Esophagus (tissue), 2 donors: ENCODE measurements at regions not wholly inside any gene's neighbourhood (a gene's known extent, or its start where the extent isn't known, plus 50 kb on each side); places are given as distances from the start of the nearest gene placed in this dataset.

ENCODE experiments used
- H3K27ac ChIP-seq, 2 donors: one replicate each; pipeline ENCODE4 v1.5.1; 2013; ENCODE audit warnings: low read depth in 2 of 2, mild to moderate bottlenecking in 2 of 2, inconsistent platforms in 1 of 2, low read length in 1 of 2, moderate library complexity in 1 of 2
- H3K27me3 ChIP-seq, 2 donors: one replicate each; pipeline ENCODE4 v1.6.1; 2013; ENCODE audit warnings: low read length in 2 of 2, control low read depth in 1 of 2, mild to moderate bottlenecking in 1 of 2; ENCODE audit not compliant: insufficient read depth in 2 of 2, control insufficient read depth in 1 of 2
- H3K36me3 ChIP-seq, 2 donors: one replicate each; pipeline ENCODE4 v1.6.1; 2013; ENCODE audit warnings: low read length in 1 of 2; ENCODE audit not compliant: control insufficient read depth in 2 of 2, insufficient read depth in 2 of 2
- H3K4me1 ChIP-seq, 2 donors: one replicate each; pipeline ENCODE4 v1.6.1; 2013; ENCODE audit warnings: low read length in 1 of 2; ENCODE audit not compliant: control insufficient read depth in 2 of 2, insufficient read depth in 2 of 2
- H3K4me3 ChIP-seq, 2 donors: one replicate each; pipeline ENCODE4 v1.5.1; 2013; ENCODE audit warnings: low read length in 2 of 2, mild to moderate bottlenecking in 2 of 2, low read depth in 1 of 2, moderate library complexity in 1 of 2
- H3K9me3 ChIP-seq, 2 donors: one replicate each; pipeline ENCODE4 v1.6.1; 2013; ENCODE audit warnings: mild to moderate bottlenecking in 2 of 2, low read depth in 1 of 2, low read length in 1 of 2, moderate library complexity in 1 of 2; ENCODE audit not compliant: control insufficient read depth in 2 of 2, insufficient read depth in 1 of 2
- WGBS, 2 donors: extraction: QIAGEN DNeasy Blood & Tissue Kit; methylation state at CpG; one replicate each; pipeline ENCODE4 v1.1.7; 2013; 5-methylcytosine and 5-hydroxymethylcytosine counted together
- donor health status: healthy with polysubstance abuse.
- donor health status: Bipolar disorder and iron deficiency.

DNA sequence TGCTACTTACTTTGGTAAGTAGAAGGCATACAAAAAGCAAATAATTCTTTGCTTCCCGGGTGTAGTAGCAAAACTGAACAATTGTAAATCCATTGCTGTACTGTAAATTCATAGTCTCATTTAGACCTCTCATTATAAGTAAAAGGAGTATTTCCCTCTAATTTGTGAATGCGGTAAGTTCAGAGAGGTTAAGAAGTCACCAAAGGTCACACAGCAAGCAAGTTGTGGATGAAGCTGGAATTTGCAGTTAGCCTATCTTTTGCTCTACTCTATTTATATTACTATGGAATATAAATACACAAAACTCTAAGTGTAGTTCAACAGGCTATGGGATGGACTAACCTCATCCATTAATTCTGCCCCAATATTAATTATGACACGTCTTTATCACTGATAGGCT is 508.3 kb downstream of the MCTP2 start:
- H3K4me1 ChIP-seq, result no peaks in the 10 kb centered on the region
- H3K9me3 ChIP-seq, result no peaks in the 10 kb centered on the region
- WGBS, 2 donors, result 83 to 89% methylated on average over 3 of the region's 3 CpGs
- no peak overlapping the region for H3K27ac ChIP-seq
- H3K36me3 ChIP-seq, result no peaks in the 10 kb centered on the region
- H3K27me3 ChIP-seq, result no peaks in the 10 kb centered on the region
- H3K4me3 ChIP-seq, result no peak overlapping the region

DNA sequence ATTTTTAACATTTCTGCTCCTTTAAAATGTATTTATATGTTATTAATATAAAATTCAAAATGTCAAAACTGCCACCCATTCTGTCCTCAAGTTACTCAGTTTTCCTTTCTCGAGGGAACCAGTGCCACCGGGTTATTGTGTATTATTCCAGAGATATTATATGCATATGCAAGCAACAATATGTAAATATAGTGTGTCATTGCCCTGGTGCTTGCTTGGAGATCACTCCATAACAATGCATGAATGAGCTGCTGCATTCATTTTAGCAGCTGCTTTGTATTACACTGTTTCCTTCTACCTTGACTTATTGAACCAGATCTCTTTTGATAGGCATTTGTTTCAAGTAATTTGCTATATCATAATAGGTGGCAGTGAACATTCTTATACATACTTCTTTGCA is 509.1 kb downstream of the MCTP2 start:
- no peaks in the 10 kb centered on the region for H3K9me3 ChIP-seq
- H3K4me1 ChIP-seq, result no peaks in the 10 kb centered on the region
- H3K27me3 ChIP-seq, result no peaks in the 10 kb centered on the region
- WGBS, 2 donors, result 43 to 70% methylated on average over 2 of the region's 2 CpGs
- H3K36me3 ChIP-seq, result no peaks in the 10 kb centered on the region
- no peak overlapping the region for H3K27ac ChIP-seq
- no peak overlapping the region for H3K4me3 ChIP-seq

DNA sequence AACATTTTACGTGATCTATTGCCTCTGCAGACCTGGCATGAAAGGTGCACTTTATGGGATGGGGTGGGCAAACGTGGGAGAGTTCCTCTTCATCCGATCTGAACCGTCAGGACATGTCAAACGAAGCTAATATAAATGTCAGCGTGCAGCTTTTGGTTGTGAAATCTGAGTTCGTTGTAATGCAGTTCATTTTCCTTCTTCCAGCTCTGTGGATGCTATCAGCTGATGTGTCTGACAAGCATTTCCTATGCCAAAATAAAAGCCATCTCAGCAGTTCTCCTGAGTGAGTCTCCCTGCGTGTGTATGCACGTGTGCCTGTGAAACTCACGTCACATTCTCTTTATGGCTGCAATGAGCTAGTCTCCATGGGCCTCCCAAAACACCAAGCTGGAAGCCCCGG is 512.3 kb downstream of the MCTP2 start:
- no peak overlapping the region for H3K4me3 ChIP-seq
- no peaks in the 10 kb centered on the region for H3K9me3 ChIP-seq
- no peaks in the 10 kb centered on the region for H3K27me3 ChIP-seq
- H3K27ac ChIP-seq, result no peak overlapping the region
- WGBS, 2 donors, result 45% methylated on average over 11 of the region's 11 CpGs
- H3K36me3 ChIP-seq, result no peaks in the 10 kb centered on the region
- no peaks in the 10 kb centered on the region for H3K4me1 ChIP-seq

DNA sequence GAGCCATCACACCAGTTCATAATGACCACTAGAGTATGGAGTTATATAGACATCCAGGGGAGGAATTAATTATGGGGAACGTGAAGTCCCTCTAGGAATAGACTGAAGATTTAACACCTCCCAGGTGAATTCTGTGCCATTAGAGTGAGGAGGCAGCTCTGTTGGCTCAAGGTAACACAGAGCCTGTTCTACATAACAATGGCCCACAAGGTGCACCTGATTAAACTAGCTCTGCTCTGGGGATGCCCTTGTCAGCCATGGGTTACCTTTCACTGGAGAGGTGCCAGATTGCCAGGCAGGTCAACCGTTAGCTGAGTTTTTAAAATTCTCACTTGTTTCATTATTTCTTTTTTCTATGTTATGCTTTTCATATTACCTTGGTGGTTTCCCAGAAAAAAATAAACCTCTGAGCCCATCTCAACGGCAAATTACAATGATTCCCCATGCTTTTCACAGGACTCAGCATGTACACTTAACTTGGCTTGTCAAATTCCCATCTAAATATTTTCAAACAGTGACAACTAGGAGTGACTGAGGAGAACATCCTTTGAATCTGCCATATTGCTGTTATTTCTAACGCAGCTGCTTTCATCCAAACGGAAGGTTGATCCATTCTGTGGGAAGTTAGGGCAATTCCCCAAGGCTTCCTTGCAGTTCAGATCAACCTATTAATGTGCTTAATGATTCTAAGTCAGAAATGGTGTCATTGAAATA is 512.9 kb downstream of the MCTP2 start:
- Histone ChIP-seq H3K27me3 (no peaks in the 10 kb centered on the region), H3K4me1 (no peaks in the 10 kb centered on the region), H3K36me3 (no peaks in the 10 kb centered on the region), H3K27ac (no peak overlapping the region), H3K9me3 (no peaks in the 10 kb centered on the region), H3K4me3 (no peak overlapping the region)
- WGBS, 2 donors, result 67 to 70% methylated on average over 5 of the region's 5 CpGs

DNA sequence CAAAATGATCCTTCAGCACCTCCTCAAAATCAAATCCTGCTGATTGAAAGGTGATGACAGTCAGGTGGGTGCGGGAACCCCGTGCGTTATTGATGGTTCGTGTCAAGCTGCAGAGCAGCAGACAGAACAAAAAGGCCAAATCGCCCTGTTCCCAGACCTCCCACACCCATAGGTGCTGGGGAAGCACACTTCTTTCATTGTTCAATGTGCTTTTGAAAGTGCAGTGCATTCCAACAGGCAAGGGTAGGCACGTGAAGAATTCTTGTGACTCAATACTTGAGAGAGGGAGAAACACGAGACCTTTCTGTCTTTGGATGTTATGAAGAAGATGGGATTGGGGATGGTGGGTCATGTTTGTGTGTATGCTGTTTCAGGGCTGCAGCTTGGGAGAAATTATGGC is 514.0 kb downstream of the MCTP2 start:
- H3K27me3 ChIP-seq, result no peaks in the 10 kb centered on the region
- H3K27ac ChIP-seq, result no peak overlapping the region
- H3K9me3 ChIP-seq, result no peaks in the 10 kb centered on the region
- 64 to 66% methylated on average over 7 of the region's 7 CpGs for WGBS, 2 donors
- no peak overlapping the region for H3K4me3 ChIP-seq
- no peaks in the 10 kb centered on the region for H3K36me3 ChIP-seq
- no peaks in the 10 kb centered on the region for H3K4me1 ChIP-seq

DNA sequence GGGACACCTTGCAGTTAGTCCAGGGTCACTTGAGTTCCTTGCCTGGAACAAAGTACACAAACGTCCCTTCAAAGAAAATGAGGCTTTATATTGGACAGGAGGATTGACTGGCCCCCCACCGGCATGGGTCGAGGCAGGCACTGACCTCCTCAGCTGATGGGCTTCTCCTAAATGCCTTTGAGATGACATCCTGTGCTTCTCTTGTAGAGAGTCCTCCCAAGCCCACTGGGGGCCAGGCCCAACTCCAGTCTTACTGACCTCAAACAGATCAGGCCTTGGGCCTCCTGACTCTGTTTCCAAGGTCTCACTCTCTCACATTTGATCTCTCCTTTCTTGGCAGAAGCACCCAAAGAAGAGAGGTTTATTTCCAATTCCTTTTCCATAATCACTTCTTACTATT is 516.1 kb downstream of the MCTP2 start:
- WGBS, 2 donors, result 66 to 79% methylated on average over 3 of the region's 3 CpGs

DNA sequence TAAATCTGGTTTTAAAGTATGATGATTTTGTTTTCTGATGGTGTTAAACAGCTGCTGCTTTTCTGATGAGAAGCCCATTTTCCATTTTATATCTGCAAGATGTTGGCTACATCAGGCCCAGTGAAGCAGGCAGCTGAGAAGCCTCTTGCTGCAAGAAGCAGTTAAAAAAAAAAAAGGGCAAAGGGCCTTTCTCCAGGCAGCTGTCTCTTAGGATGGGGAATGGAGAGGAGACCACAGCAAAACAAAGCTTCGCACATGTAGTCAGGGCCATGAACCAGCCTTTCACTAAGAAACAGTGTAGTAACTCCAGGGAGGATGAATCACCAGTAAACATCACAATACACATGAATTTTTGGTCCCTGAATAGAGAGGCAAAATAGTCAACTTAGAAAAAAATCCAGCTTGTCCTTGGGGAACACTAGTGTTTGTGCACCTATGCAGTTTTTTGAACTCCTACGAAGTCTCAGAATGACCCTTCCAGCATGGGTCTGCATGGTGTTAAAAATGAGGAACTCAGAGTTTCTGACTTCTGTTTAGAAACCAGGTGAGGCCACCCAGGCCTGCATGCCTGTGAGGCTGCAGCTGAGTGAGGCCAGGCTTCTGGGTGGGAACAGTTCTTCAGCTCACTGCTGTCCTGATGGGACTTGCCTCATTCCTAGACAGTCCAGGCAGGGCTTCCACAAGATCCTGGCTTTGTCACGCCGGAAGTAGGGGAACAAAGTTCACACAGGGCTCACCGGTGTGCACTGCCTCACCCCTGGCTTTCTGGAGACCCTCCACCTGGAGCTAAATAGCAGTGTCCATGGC is 518.7 kb downstream of the MCTP2 start:
- WGBS, 2 donors, result 61 to 70% methylated on average over 5 of the region's 5 CpGs
- Histone ChIP-seq H3K4me1 (no peaks in the 10 kb centered on the region), H3K4me3 (no peak overlapping the region), H3K36me3 (no peaks in the 10 kb centered on the region), H3K9me3 (no peaks in the 10 kb centered on the region), H3K27ac (no peak overlapping the region), H3K27me3 (no peaks in the 10 kb centered on the region)

More for the DNA sequence above, 516.1 kb downstream of the MCTP2 start:
- H3K9me3 ChIP-seq, result no peaks in the 10 kb centered on the region
- H3K4me3 ChIP-seq, result no peak overlapping the region
- no peak overlapping the region for H3K27ac ChIP-seq
- no peaks in the 10 kb centered on the region for H3K27me3 ChIP-seq
- no peaks in the 10 kb centered on the region for H3K4me1 ChIP-seq
- no peaks in the 10 kb centered on the region for H3K36me3 ChIP-seq

DNA sequence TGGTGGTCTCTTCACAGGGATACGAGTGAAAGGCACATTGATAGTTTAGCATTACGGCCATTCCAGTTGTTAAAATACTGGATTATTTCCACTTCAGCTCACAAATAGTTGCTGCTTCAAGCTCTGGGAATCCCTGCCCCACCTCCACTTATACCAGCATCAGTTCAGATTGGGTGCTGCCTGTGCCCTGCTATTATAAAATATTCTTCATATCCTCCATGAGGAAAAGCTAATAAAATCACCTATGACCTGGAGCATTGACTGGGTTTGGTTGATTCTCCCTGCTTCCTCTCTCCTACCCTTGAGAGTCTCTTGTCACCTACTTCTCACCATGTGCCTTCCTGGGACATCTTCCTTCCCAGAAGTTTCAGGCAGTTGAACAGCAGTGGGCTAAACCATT is 529.0 kb downstream of the MCTP2 start:
- no peaks in the 10 kb centered on the region for H3K36me3 ChIP-seq
- H3K4me1 ChIP-seq, result no peaks in the 10 kb centered on the region
- WGBS, 2 donors, result 86 to 89% methylated on average over 2 of the region's 2 CpGs
- H3K4me3 ChIP-seq, result no peak overlapping the region
- no peak overlapping the region for H3K27ac ChIP-seq
- no peaks in the 10 kb centered on the region for H3K27me3 ChIP-seq
- H3K9me3 ChIP-seq, result no peaks in the 10 kb centered on the region

DNA sequence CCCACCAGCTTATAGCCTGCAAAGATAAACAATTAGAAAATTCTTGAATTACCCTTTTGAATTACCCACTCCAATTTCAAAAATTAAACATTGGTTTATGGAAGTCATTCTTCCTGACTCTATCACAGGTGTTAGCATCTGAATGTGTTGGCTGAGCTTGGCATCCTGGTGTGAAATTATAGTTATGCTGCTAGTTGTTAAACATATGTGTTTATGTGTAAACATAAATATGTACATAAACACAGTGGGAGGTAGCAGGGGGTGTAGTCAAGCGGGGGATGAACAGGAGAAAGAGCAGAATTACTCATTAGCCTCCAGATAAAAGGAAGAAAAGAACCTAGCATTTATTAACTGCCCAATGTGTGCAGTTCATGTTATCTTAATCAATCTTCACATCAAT is 530.2 kb downstream of the MCTP2 start:
- H3K27ac ChIP-seq, result no peak overlapping the region
- no peaks in the 10 kb centered on the region for H3K27me3 ChIP-seq
- no peaks in the 10 kb centered on the region for H3K9me3 ChIP-seq
- 78 to 81% methylated on average over 1 of the region's 1 CpG for WGBS, 2 donors
- H3K4me1 ChIP-seq, result no peaks in the 10 kb centered on the region
- H3K4me3 ChIP-seq, result no peak overlapping the region
- H3K36me3 ChIP-seq, result no peaks in the 10 kb centered on the region

DNA sequence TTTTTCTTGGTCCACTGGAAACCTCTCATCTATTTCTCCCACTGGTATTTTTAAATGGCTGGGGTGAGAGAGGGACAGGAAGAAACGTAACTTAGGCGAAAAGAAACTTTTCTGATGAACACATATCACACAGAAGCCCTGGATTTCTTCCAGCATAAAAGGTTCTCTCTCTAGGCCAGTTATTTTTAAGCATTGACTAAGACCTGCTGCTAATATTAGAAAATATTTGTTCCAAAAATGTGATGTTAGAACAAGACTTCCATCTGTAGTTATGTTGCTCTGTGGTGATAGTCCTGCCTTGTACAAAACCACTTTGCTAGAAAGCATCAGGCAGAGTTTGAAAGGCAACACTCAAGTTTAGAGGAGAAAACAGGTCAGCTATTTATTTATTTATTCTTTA is 537.7 kb downstream of the MCTP2 start:
- Histone ChIP-seq H3K4me3 (no peak overlapping the region), H3K27me3 (no peaks in the 10 kb centered on the region), H3K4me1 (no peaks in the 10 kb centered on the region), H3K27ac (no peak overlapping the region), H3K9me3 (no peaks in the 10 kb centered on the region), H3K36me3 (no peaks in the 10 kb centered on the region)
- 73 to 77% methylated on average over 2 of the region's 2 CpGs for whole genome bisulfite sequencing, 2 donors
